SK-N-SH treated with all-trans-retinoic acid at 6 μM for 48 hours (cell line): ENCODE measurements at regions not wholly inside any gene's neighbourhood (a gene's known extent, or its start where the extent isn't known, plus 50 kb on each side); places are given as distances from the start of the nearest gene placed in this dataset.

ENCODE experiments used
- ARNTL ChIP-seq: fragments of 450-650 bp; formaldehyde crosslinking; IDR thresholded peaks from 2 replicates; pipeline ENCODE4 v1.5.0; 2020; ENCODE audit warnings: low read depth, mild to moderate bottlenecking, moderate library complexity, borderline replicate concordance
- CREB5 ChIP-seq: fragments of 250-450 bp; sonication (Bioruptor Pico); IDR thresholded peaks from 2 replicates; pipeline ENCODE4 v1.5.1; 2020; ENCODE audit warnings: low read depth, mild to moderate bottlenecking, moderate library complexity
- ESRRG ChIP-seq: fragments of 250-450 bp; sonication (Bioruptor Pico); IDR thresholded peaks from 2 replicates; pipeline ENCODE4 v1.6.1; 2021; ENCODE audit warnings: mild to moderate bottlenecking
- OSR1 ChIP-seq: fragments of 250-450 bp; sonication (Bioruptor Pico); IDR thresholded peaks from 2 replicates; pipeline ENCODE4 v1.8.0; 2022; ENCODE audit warnings: moderate library complexity, mild to moderate bottlenecking, inconsistent platforms
- PATZ1 ChIP-seq: fragments of 250-450 bp; sonication (Bioruptor Pico); IDR thresholded peaks from 2 replicates; pipeline ENCODE4 v1.8.0; 2020; ENCODE audit warnings: mild to moderate bottlenecking, moderate library complexity, borderline replicate concordance
- POU6F1 ChIP-seq: fragments of 250-450 bp; sonication (Bioruptor Pico); IDR thresholded peaks from 2 replicates; pipeline ENCODE4 v1.8.0; 2021; ENCODE audit warnings: low read depth, mild to moderate bottlenecking, moderate library complexity, borderline replicate concordance
- PPARA ChIP-seq: fragments of 250-450 bp; sonication (Bioruptor Pico); IDR thresholded peaks from 2 replicates; pipeline ENCODE4 v1.5.0; 2020; ENCODE audit warnings: mild to moderate bottlenecking, borderline replicate concordance
- RARB ChIP-seq: fragments of 250-450 bp; sonication (Bioruptor Pico); IDR thresholded peaks from 2 replicates; pipeline ENCODE4 v1.8.0; 2021; ENCODE audit warnings: mild to moderate bottlenecking, moderate library complexity
- TOX ChIP-seq: fragments of 250-450 bp; sonication (Bioruptor Pico); IDR thresholded peaks from 2 replicates; pipeline ENCODE4 v1.8.0; 2021; ENCODE audit warnings: mild to moderate bottlenecking, moderate library complexity, borderline replicate concordance
- TSHZ2 ChIP-seq: fragments of 250-450 bp; sonication (Bioruptor Pico); IDR thresholded peaks from 2 replicates; pipeline ENCODE4 v1.5.0; 2020; ENCODE audit warnings: mild to moderate bottlenecking, moderate library complexity
- ZFP30 ChIP-seq: fragments of 450-650 bp; formaldehyde crosslinking; IDR thresholded peaks from 2 replicates; pipeline ENCODE4 v1.5.0; 2022; ENCODE audit warnings: mild to moderate bottlenecking, moderate library complexity
- ZNF70 ChIP-seq: fragments of 450-650 bp; formaldehyde crosslinking; IDR thresholded peaks from 2 replicates; pipeline ENCODE4 v1.5.0; 2020; ENCODE audit warnings: mild to moderate bottlenecking, moderate library complexity
- ZNF8 ChIP-seq: fragments of 450-650 bp; formaldehyde crosslinking; IDR thresholded peaks from 2 replicates; pipeline ENCODE4 v1.5.0; 2020; ENCODE audit warnings: mild to moderate bottlenecking, moderate library complexity

- TF ChIP-seq TSHZ2 (CRISPR knock-in tag) (no peak), ZNF8 (CRISPR knock-in tag) (no peak), PATZ1 (CRISPR knock-in tag) (no peak), CREB5 (CRISPR knock-in tag) (no peak), ZFP30 (no peak), RARB (no peak), TOX (CRISPR knock-in tag) (no peak), OSR1 (CRISPR knock-in tag) (no peak), ESRRG (CRISPR knock-in tag) (no peak), ZNF70 (CRISPR knock-in tag) (no peak), ARNTL (CRISPR knock-in tag) (no peak), POU6F1 (CRISPR knock-in tag) (no peak), PPARA (CRISPR knock-in tag) (no peak)
Measured at GRCh38 chr15:46077220-46077619, 442.4 kb downstream of the SQOR start.
